Choroid plexus epithelial cell (primary cell): ENCODE measurements at regions not wholly inside any gene's neighbourhood (a gene's known extent, or its start where the extent isn't known, plus 50 kb on each side); places are given as distances from the start of the nearest gene placed in this dataset.
"Not testable (repeated sequence)": the region's sequence is repeated elsewhere in the genome, so short reads cannot be mapped to it uniquely, and the experiment has no call there.

Source experiments
- DNase-seq: peaks from one replicate; pipeline ENCODE4 v3.0.0-alpha.2; 2010; ENCODE audit warnings: low read depth
- H3K4me3 ChIP-seq: 2 replicates; pipeline ENCODE4 v1.5.1; 2011; ENCODE audit warnings: low read depth, mild to moderate bottlenecking, control low read depth, low read length, moderate library complexity
- TF ChIP-seq, protein P1 (sequence below): conservative IDR thresholded peaks from 2 replicates; pipeline ENCODE4 v1.5.1; 2011; ENCODE audit warnings: low read depth, mild to moderate bottlenecking, control low read depth, inconsistent platforms, low read length, moderate library complexity

DNA sequence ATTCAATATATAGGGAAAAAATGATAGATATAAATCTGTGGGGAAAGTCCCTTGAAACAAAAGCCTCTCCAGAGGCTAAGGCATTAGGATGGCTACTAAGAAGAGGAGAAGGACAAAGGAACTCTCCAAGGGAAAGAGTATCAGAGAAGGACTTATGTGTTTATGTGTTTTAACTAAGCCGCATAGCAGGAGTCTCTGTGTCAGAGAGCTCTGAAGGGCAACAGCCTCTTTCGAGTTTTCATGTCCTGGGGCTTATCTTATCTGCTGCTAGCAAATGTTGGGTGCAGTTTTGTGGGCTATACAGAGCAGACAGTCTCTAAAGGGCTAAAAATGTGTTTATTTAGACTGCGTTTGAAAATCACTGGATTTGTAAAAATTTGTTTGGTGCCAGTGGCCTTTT, 1145.6 kb upstream of the DIAPH2 start:
- DNase-seq = no peak
- TF ChIP-seq, protein P1, sequence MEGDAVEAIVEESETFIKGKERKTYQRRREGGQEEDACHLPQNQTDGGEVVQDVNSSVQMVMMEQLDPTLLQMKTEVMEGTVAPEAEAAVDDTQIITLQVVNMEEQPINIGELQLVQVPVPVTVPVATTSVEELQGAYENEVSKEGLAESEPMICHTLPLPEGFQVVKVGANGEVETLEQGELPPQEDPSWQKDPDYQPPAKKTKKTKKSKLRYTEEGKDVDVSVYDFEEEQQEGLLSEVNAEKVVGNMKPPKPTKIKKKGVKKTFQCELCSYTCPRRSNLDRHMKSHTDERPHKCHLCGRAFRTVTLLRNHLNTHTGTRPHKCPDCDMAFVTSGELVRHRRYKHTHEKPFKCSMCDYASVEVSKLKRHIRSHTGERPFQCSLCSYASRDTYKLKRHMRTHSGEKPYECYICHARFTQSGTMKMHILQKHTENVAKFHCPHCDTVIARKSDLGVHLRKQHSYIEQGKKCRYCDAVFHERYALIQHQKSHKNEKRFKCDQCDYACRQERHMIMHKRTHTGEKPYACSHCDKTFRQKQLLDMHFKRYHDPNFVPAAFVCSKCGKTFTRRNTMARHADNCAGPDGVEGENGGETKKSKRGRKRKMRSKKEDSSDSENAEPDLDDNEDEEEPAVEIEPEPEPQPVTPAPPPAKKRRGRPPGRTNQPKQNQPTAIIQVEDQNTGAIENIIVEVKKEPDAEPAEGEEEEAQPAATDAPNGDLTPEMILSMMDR = no peak
- no peak overlapping the region for H3K4me3 ChIP-seq

DNA sequence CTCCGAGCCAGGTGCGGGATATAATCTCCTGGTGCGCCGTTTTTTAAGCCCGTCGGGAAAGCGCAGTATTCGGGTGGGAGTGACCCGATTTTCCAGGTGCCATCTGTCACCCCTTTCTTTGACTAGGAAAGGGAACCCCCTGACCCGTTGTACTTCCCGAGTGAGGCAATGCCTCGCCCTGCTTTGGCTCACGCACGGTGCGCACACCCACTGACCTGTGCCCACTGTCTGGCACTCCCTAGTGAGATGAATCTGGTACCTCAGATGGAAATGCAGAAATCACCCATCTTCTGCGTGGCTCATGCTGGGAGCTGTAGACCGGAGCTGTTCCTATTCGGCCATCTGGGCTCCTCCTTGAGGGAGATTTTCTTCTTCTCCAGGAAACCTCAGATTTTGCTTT, 1135.1 kb upstream of the DIAPH2 start:
- H3K4me3 ChIP-seq, DNase-seq: not testable (repeated sequence)

DNA sequence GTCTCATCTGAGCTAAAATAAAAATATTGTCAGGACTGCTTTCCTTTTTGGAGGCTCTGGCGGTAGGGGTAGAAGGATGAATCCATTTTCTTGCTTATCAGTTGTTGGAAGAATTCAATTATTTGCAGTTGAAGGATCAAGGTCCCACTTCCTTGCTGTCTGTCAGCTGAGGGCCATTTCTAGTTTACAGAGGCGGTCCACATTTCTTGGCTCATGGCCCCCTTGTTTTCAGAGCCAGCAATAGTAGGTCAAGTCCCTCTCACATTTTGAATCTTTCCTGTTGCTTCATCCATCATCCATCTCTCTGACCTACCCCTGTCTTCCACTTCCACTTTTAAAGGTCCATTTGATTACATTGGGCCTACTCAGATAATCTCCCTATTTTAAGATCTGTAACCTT, 1099.3 kb upstream of the DIAPH2 start:
- TF ChIP-seq, protein P1 = no peak
- DNase-seq = no peak
- H3K4me3 ChIP-seq = no peak overlapping the region

DNA sequence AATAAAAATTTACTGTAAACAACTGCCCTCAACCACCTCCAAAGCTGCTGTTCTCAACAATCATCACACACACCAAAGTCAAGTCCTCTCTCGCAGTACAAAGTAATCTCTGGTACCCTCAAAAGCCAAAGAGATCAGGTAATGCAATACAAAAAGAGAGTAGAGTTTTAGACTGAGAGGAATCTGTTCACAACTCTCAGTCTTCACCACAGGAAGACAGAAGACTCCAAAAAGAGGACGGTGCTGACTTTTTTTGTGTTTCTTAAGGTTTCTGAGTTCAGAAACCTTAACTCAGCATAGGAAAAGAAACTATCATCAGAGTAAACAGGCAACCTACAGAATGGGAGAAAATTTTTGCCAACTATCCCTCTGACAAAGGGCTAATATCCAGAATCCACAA, 1072.3 kb upstream of the DIAPH2 start:
- TF ChIP-seq, protein P1 = no peak
- no peak for DNase-seq
- no peak overlapping the region for H3K4me3 ChIP-seq

DNA sequence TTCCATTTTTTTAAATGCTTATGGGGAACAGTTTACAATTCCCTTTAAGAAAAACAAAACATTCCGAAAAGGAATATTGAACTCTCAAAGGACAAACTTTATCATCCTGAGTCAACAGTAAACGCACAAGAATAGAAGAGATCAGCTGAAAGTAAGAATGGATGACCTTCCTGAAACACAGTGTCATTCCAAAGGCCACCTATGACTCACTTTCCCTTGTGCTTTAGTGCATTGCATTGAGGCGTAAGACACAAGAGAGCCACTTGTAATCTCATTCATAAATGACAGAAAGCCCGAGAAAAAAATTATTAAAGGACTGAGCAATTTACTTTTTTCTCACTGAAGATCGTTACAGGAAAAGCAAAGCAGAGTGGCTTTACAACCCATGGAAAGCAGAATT, 1062.4 kb upstream of the DIAPH2 start:
- DNase-seq = no peak
- no peak overlapping the region for H3K4me3 ChIP-seq
- TF ChIP-seq, protein P1 = no peak

DNA sequence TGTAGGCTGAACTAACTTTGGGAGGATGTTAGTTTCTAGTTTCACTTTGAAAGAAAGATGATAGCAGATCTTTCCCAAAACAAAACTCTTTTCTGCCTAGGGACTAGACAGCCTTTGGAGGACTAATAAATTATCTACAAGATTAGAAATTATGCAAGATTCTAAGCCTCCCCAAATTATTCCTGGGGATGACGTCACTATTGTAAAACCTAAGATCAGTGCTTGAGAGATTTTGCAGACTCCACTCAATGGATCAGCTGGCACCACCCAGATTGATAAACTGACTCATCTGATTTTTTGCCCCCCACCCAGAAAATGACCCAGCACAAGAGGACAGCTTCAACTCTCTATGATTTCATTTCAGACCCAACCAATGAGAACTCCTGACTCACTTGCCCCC, 1057.9 kb upstream of the DIAPH2 start:
- no peak overlapping the region for H3K4me3 ChIP-seq
- TF ChIP-seq, protein P1 = no peak
- DNase-seq = no peak

DNA sequence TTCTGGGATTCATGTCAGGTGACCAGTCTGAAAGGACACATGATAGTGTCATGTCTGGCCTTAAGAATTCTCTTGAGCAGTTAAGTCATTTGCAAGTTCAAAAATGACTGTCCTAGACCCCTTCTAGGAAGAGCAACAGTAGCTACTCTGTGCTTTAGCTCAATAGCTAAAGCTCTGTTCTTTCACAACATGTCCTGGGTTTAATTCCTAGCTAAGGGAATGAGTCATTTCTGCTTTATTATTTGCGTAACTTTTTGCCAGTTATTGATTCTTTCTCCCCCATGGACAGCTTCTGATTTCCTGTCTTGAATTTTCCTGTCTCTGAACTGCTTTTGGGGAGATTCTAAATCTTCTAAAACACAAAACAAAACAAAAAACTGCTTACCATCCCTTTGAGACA, 1055.8 kb upstream of the DIAPH2 start:
- TF ChIP-seq, protein P1 = no peak
- no peak overlapping the region for H3K4me3 ChIP-seq
- no peak for DNase-seq

DNA sequence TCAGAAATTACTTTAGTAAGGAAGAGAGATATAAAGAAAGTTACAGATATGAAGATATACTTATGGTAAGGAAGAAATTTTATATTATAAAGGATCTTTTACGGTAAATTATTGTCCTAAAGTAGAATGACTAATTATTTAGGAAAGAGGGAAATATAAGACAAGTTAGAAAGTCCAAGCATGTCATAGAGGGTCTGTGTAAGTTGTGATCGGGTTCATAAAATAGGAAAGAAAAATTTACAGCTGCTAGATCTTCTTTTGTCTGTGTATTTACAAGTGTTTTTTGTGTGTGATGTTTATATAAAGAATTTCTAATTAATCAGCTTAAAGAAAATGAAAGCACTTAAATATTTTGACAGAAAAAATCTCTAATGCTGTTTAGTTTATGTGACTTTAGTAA, 1054.9 kb upstream of the DIAPH2 start:
- DNase-seq = no peak
- TF ChIP-seq, protein P1 = no peak

More for the DNA sequence above, 1054.9 kb upstream of the DIAPH2 start:
- H3K4me3 ChIP-seq = no peak overlapping the region
